BJ (cell line): ENCODE measurements at regions not wholly inside any gene's neighbourhood (a gene's known extent, or its start where the extent isn't known, plus 50 kb on each side); places are given as distances from the start of the nearest gene placed in this dataset.

Experiments
- CTCF ChIA-PET: fragments of 350-600 bp; formaldehyde crosslinking; extraction: SDS; loops from one replicate; lab custom pipeline; 2021; ENCODE audit warnings: antibody characterized with exemption, inconsistent platforms; lab: Yijun Ruan, JAX
- POLR2A ChIA-PET: fragments of 300-600 bp; sonication (Branson Sonifier 250); formaldehyde crosslinking; extraction: SDS; loops from one replicate; lab custom pipeline; 2021; ENCODE audit warnings: antibody characterized with exemption; lab: Charles Lee
- DNase-seq: peaks from one replicate; pipeline ENCODE4 v3.0.0-alpha.2; 2011; ENCODE audit warnings: low read depth
- H3K27me3 ChIP-seq: 2 replicates; pipeline ENCODE4 v1.6.0; 2011; ENCODE audit warnings: low read length; ENCODE audit not compliant: control insufficient read depth, insufficient read depth
- H3K36me3 ChIP-seq: 2 replicates; pipeline ENCODE4 v1.5.1; 2011; ENCODE audit warnings: low read length; ENCODE audit not compliant: control insufficient read depth, insufficient read depth
- H3K4me3 ChIP-seq: 2 replicates; pipeline ENCODE4 v1.5.1; 2011; ENCODE audit warnings: low read depth, mild to moderate bottlenecking, control low read depth, low read length
- CTCF ChIP-seq: IDR thresholded peaks from 2 replicates; pipeline ENCODE4 v1.5.1; 2011; ENCODE audit warnings: low read depth, mild to moderate bottlenecking, control low read depth, inconsistent platforms, low read length, moderate library complexity; ENCODE audit not compliant: insufficient read depth

DNA sequence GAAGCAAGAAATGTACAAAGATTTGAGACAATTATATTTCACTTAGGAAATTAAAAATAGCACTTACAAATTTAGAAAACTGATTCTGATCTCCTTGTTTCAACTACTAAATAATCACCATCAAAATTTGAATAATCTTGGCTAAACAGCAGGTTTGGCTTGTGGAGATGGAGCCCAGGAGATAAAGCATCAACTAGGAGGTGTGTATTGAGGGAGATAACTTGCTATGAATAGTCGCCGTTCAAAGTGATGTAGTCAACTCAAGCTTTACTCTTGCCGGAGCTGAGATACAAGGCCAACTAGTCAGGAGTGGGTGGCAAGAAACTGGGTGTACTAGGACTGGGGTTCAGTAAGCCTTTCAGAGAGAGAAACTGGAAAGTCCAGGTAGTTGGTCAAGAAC lies 117.7 kb downstream of the TRMT11 start:
- Histone ChIP-seq H3K36me3 (no peaks in the 10 kb centered on the region), H3K4me3 (no peak overlapping the region), H3K27me3 (no peaks in the 10 kb centered on the region)
- ChIA-PET POLR2A (no interaction called here), CTCF (interaction anchor here (1.4 kb wide), 1 partner anchor 10 kb away, joined by 3 read pairs; no protein-coding TSS in a partner anchor)
- DNase-seq: no peak
- TF ChIP-seq CTCF: no peak

GRCh38 chr6:126107475-126108166 lies 121.3 kb downstream of the TRMT11 start:
- H3K36me3 ChIP-seq: no peaks in the 10 kb centered on the region
- no peak for DNase-seq
- no peaks in the 10 kb centered on the region for H3K27me3 ChIP-seq
- TF ChIP-seq CTCF: no peak
- no peak overlapping the region for H3K4me3 ChIP-seq
- ChIA-PET POLR2A (no interaction called here), CTCF (no interaction called here)

DNA sequence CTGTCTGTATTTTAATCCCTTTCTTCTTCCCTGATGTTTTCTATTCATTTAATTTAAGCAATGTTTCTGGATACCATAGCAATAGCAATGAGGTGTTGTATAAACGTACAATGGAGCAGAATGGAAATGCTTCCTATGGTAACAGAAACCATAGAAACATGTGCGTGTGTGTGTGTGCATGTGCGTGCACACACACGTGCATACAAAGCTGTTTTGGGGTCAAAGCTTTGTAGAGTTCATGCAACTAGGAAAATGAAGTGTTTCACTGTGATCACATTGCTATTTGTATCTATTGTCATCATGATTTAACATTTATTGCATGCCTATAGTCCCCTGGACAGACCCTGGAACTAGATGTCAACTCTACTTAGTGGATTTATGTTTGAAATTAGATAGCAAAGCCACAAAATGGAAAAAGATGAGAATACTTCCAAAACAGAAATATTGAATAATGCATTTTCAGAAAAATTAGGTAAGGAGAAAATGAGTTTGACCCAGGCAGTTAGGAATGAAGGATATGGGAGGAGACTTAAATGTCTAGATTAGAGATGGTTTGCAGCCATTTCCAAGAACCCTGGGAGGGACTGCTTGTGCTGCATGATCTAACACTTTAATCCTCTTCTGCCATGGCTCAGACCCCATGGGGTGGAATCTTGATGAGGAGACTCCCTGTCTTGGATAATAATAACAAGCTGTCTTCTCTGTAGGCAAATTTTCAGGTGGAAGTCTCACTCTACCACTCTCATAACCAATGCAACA lies 124.4 kb downstream of the TRMT11 start:
- CTCF ChIA-PET: no interaction called here
- TF ChIP-seq CTCF: no peak
- DNase-seq: no peak
- no peaks in the 10 kb centered on the region for H3K36me3 ChIP-seq
- POLR2A ChIA-PET: no interaction called here
- no peak overlapping the region for H3K4me3 ChIP-seq
- H3K27me3 ChIP-seq: no peaks in the 10 kb centered on the region

- DNase-seq: no peak
- H3K4me3 ChIP-seq: no peak overlapping the region
- ChIA-PET POLR2A (no interaction called here), CTCF (no interaction called here)
- no peaks in the 10 kb centered on the region for H3K36me3 ChIP-seq
- H3K27me3 ChIP-seq: no peaks in the 10 kb centered on the region
- no peak for TF ChIP-seq CTCF
Observed at GRCh38 chr6:126111327-126111726, 125.0 kb downstream of the TRMT11 start.

DNA sequence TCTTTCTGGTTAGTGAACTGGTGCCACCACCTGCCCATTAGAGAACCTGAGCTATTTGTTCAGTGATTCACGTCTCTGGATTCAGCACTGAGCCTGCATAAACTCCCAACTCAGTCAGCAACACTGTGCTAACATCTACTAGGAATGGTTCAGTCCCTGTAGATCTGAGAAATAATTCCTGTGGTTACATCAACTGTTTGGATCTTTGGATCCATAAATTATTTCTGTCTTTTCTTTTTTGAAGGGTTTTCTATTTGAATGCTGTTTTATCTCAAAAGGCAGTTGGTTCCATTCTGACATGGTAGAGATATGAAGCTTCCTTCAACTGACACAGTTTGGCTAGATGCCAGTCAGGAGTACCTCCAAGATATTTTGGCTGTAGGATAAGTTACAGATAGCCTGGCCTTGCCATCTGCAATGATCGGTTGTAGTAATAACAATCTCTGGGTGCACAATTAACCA lies 125.9 kb downstream of the TRMT11 start:
- Histone ChIP-seq H3K36me3 (no peaks in the 10 kb centered on the region), H3K4me3 (no peak overlapping the region), H3K27me3 (no peaks in the 10 kb centered on the region)
- no peak for TF ChIP-seq CTCF
- no peak for DNase-seq
- ChIA-PET CTCF (no interaction called here), POLR2A (no interaction called here)
